HG03025 (cell line): ENCODE measurements at regions not wholly inside any gene's neighbourhood (a gene's known extent, or its start where the extent isn't known, plus 50 kb on each side); places are given as distances from the start of the nearest gene placed in this dataset.
"Not testable (repeated sequence)": the region's sequence is repeated elsewhere in the genome, so short reads cannot be mapped to it uniquely, and the experiment has no call there.

Experiments used
- ATAC-seq: cut with Tn5 transposase; IDR thresholded peaks from one replicate; pipeline ENCODE4 v1.9.1; 2021; ENCODE audit warnings: mild to moderate bottlenecking, moderate library complexity; ENCODE audit not compliant: unreplicated experiment, low FRiP score

GRCh38 chr5:82720213-82721086 lies 356.7 kb downstream of the TMEM167A start:
- ATAC-seq = no peak

GRCh38 chr5:82719368-82719767 lies 357.8 kb downstream of the TMEM167A start:
- ATAC-seq = no peak

- ATAC-seq = no peak
Observed at GRCh38 chr5:82717738-82718137, 359.5 kb downstream of the TMEM167A start.

- ATAC-seq = not testable (repeated sequence)
Observed at GRCh38 chr5:82714732-82715131, 362.5 kb downstream of the TMEM167A start.

- ATAC-seq = no peak
Observed at GRCh38 chr5:82713811-82714210, 363.4 kb downstream of the TMEM167A start.

- no peak for ATAC-seq
Observed at GRCh38 chr5:82707741-82708140, 369.5 kb downstream of the TMEM167A start.

- ATAC-seq = no peak
Observed at GRCh38 chr5:82704381-82704780, 372.8 kb downstream of the TMEM167A start.

GRCh38 chr5:82702046-82702445 lies 375.1 kb downstream of the TMEM167A start:
- no peak for ATAC-seq

GRCh38 chr5:82699737-82700136 lies 377.5 kb downstream of the TMEM167A start:
- no peak for ATAC-seq

GRCh38 chr5:82698026-82698425 lies 379.2 kb downstream of the TMEM167A start:
- ATAC-seq = no peak

GRCh38 chr5:82694711-82695285 lies 382.4 kb downstream of the TMEM167A start:
- ATAC-seq = no peak

GRCh38 chr5:82692826-82693225 lies 384.4 kb downstream of the TMEM167A start:
- no peak for ATAC-seq

- ATAC-seq = no peak
Observed at GRCh38 chr5:82684659-82685058, 392.5 kb downstream of the TMEM167A start.

GRCh38 chr5:82684165-82684564 lies 393.0 kb downstream of the TMEM167A start:
- no peak for ATAC-seq

- no peak for ATAC-seq
Observed at GRCh38 chr5:82679660-82680059, 397.5 kb downstream of the TMEM167A start.

- ATAC-seq = no peak
Observed at GRCh38 chr5:82676661-82677060, 398.5 kb upstream of the RPS23 start.

GRCh38 chr5:82674671-82675070 lies 396.5 kb upstream of the RPS23 start:
- ATAC-seq = no peak

- ATAC-seq = no peak
Observed at GRCh38 chr5:82673057-82673809, 395.1 kb upstream of the RPS23 start.

GRCh38 chr5:82670692-82671091 lies 392.5 kb upstream of the RPS23 start:
- ATAC-seq = no peak

- ATAC-seq = no peak
Observed at GRCh38 chr5:82669720-82670119, 391.6 kb upstream of the RPS23 start.

GRCh38 chr5:82666312-82666711 lies 388.2 kb upstream of the RPS23 start:
- no peak for ATAC-seq
